GM12878 (cell line): ENCODE measurements at regions not wholly inside any gene's neighbourhood (a gene's known extent, or its start where the extent isn't known, plus 50 kb on each side); places are given as distances from the start of the nearest gene placed in this dataset.

Experiments used
- ATAC-seq: fragments of 200-7000 bp; cut with Tn5 transposase; 3 replicates; pipeline ENCODE4 v1.9.1; 2020; ENCODE audit warnings: mild to moderate bottlenecking, moderate library complexity
- BruUV-seq: library from RNA; stranded (reverse); fragments of 400-500 nt; replicated peaks from 2 replicates; lab custom pipeline; 2021; lab: Mats Ljungman, UMichigan
- CTCF ChIA-PET: fragments of 300-600 bp; sonication (Branson Sonifier 250); formaldehyde crosslinking; extraction: SDS; loops from one replicate; lab custom pipeline; 2021; ENCODE audit warnings: inconsistent platforms; lab: Yijun Ruan, JAX
- POLR2A ChIA-PET: fragments of 350-600 bp; formaldehyde crosslinking; extraction: SDS; loops from one replicate; lab custom pipeline; 2021; ENCODE audit warnings: inconsistent platforms; lab: Charles Lee
- RAD21 ChIA-PET: fragments of 300-600 bp; sonication (Branson Sonifier 250); formaldehyde crosslinking; loops from one replicate; lab custom pipeline; 2023; ENCODE audit warnings: antibody characterized with exemption; ENCODE audit not compliant: unreplicated experiment; lab: Charles Lee
- SMC1A ChIA-PET: fragments of 300-600 bp; sonication (Branson Sonifier 250); formaldehyde crosslinking; loops from one replicate; lab custom pipeline; 2023; ENCODE audit not compliant: unreplicated experiment, uncharacterized antibody; lab: Charles Lee
- DNase-seq: peaks from one replicate; pipeline ENCODE4 v3.0.0-alpha.2; 2011; ENCODE audit warnings: low read depth, low spot score
- FAIRE-seq: peaks from 3 replicates; lab custom pipeline; 2011; peaks lifted over from hg19 to GRCh38; lab: Jason Lieb, UNC
- H2AFZ ChIP-seq: 2 replicates; pipeline ENCODE4 v1.6.0; 2011; ENCODE audit warnings: low read depth, low read length, control low read depth; ENCODE audit not compliant: control insufficient read depth
- H3K27ac ChIP-seq: 2 replicates; pipeline ENCODE4 v1.5.1; 2011; ENCODE audit warnings: control low read depth; ENCODE audit not compliant: control insufficient read depth, insufficient read depth
- H3K27me3 ChIP-seq, 2 experiments: replicated peaks in 1 of 2; 2 replicates each; pipeline versions ENCODE4 v1.6.0 to v1.6.1; 2011; ENCODE audit warnings: low read length in 1 of 2; ENCODE audit not compliant: control insufficient read depth in 2 of 2, insufficient read depth in 2 of 2
- H3K36me3 ChIP-seq, 2 experiments: 2 replicates each; pipeline ENCODE4 v1.5.1; 2011; ENCODE audit warnings: low read length in 1 of 2; ENCODE audit not compliant: control insufficient read depth in 2 of 2, insufficient read depth in 2 of 2
- H3K4me1 ChIP-seq: 2 replicates; pipeline ENCODE4 v1.6.1; 2011; ENCODE audit warnings: mild to moderate bottlenecking, low read length, moderate library complexity, mixed read lengths; ENCODE audit not compliant: control insufficient read depth, insufficient read depth
- H3K4me2 ChIP-seq: 2 replicates; pipeline ENCODE4 v1.6.0; 2011; ENCODE audit warnings: control low read depth; ENCODE audit not compliant: control insufficient read depth, insufficient read depth
- H3K4me3 ChIP-seq: fragments of 200-600 bp; sonication (generic); 2 replicates; pipeline ENCODE4 v1.5.1; 2016
- H3K79me2 ChIP-seq: 2 replicates; pipeline ENCODE4 v1.6.0; 2011; ENCODE audit warnings: low read length; ENCODE audit not compliant: control insufficient read depth, insufficient read depth
- H3K9ac ChIP-seq: 2 replicates; pipeline ENCODE4 v1.8.0; 2011; ENCODE audit warnings: low read length, control low read depth, mixed read lengths; ENCODE audit not compliant: control insufficient read depth, insufficient read depth
- H3K9me3 ChIP-seq: replicated peaks from 3 replicates; pipeline ENCODE4 v1.5.1; 2011; ENCODE audit warnings: mild to moderate bottlenecking, low read length; ENCODE audit not compliant: control insufficient read depth, insufficient read depth
- H4K20me1 ChIP-seq: 2 replicates; pipeline ENCODE4 v1.6.0; 2011; ENCODE audit not compliant: control insufficient read depth, insufficient read depth
- EGR1 ChIP-seq, 2 experiments: IDR thresholded peaks; 1 replicate in 1 of 2; 2 replicates in 1 of 2; pipeline ENCODE4 v1.6.1; 2011 to 2012; ENCODE audit warnings: low read depth in 2 of 2, low read length in 2 of 2, borderline replicate concordance in 1 of 2, mild to moderate bottlenecking in 1 of 2, moderate library complexity in 1 of 2
- JUNB ChIP-seq: IDR thresholded peaks from 2 replicates; pipeline ENCODE4 v1.6.1; 2016; ENCODE audit warnings: antibody characterized with exemption, mild to moderate bottlenecking
- NFYA ChIP-seq: IDR thresholded peaks from 2 replicates; pipeline ENCODE4 v1.6.1; 2011; ENCODE audit warnings: low read depth, mild to moderate bottlenecking, low read length, improper control_type of control experiment, borderline replicate concordance
- POLR2AphosphoS5 ChIP-seq: IDR thresholded peaks from 2 replicates; pipeline ENCODE4 v1.6.1; 2011; ENCODE audit warnings: mild to moderate bottlenecking, low read length, inconsistent platforms
- RBBP5 ChIP-seq: fragments of 200-600 bp; sonication (generic); conservative IDR thresholded peaks from 2 replicates; pipeline ENCODE4 v1.6.1; 2016
- SRF ChIP-seq, 2 experiments: IDR thresholded peaks; 2 replicates each; pipeline ENCODE4 v1.6.1; 2011; ENCODE audit warnings: low read depth in 2 of 2, low read length in 2 of 2, mild to moderate bottlenecking in 1 of 2, moderate library complexity in 1 of 2
- YY1 ChIP-seq: IDR thresholded peaks from 2 replicates; pipeline ENCODE4 v1.6.1; 2011; ENCODE audit warnings: low read depth, mild to moderate bottlenecking, low read length
- ZNF217 ChIP-seq: fragments of 450-650 bp; IDR thresholded peaks from 2 replicates; pipeline ENCODE4 v1.6.1; 2017; ENCODE audit warnings: antibody characterized with exemption, mild to moderate bottlenecking
- WGBS: methylation state at CpG from one replicate; pipeline ENCODE4 v1.1.6; 2016; ENCODE audit warnings: low lambda C conversion rate; ENCODE audit not compliant: insufficient replicate concordance, insufficient coverage; ENCODE audit errors: missing lambda C conversion rate; 5-methylcytosine and 5-hydroxymethylcytosine counted together
- in situ Hi-C: fragments of 300-500 bp; cut with MboI; formaldehyde crosslinking; loops from 9 replicates; pipeline ENCODE4 v1.14.3; 2018; ENCODE audit warnings: mixed read lengths
- intact Hi-C: fragments of 100-400 bp; cut with micrococcal nuclease; formaldehyde crosslinking; loops from one replicate; pipeline ENCODE4 v1.14.2; 2022; ENCODE audit not compliant: unreplicated experiment
- TF ChIP-seq, protein P1 (sequence below): fragments of 450-650 bp; IDR thresholded peaks from 2 replicates; pipeline ENCODE4 v1.6.1; 2017; ENCODE audit warnings: antibody characterized with exemption, mild to moderate bottlenecking, moderate library complexity
- TF ChIP-seq, protein P2 (sequence below): fragments of 450-650 bp; IDR thresholded peaks from 2 replicates; pipeline ENCODE4 v1.6.1; 2017; ENCODE audit warnings: mild to moderate bottlenecking, moderate library complexity
- TF ChIP-seq, protein P3 (sequence below): IDR thresholded peaks from 2 replicates; pipeline ENCODE4 v1.6.1; 2012; ENCODE audit warnings: improper control_type of control experiment, low read depth, low read length; ENCODE audit not compliant: insufficient replicate concordance

DNA sequence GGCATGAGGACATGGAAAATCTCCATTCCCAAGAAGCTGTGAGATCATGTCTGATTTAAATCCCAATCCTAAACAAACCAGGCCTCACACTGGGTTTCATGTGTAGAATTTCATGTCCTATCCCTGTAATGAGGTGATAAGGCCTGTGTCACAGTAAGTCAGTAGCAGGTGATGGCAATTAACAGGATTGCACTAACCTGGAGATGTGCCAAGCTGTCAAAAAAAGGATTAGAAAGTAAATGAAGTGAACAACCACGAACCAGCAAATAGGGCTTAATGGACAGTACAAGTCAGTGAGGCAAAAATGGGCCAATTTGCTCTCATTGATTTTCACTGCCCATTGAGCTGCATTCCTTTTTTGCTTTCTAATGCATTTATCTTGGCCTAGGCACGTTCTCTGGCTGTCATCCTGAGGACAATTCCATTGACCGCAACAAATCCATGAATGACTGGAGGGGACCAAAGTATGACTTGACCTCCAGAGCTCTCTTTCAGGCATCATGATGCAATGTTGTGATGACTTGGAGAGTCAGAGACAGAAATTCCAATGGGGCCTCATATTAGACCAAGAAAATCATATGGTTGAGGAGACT is 673.6 kb upstream of the ADGRL2 start (continued):
- no peak for TF ChIP-seq JUNB
- no peak for TF ChIP-seq SRF (IDR thresholded peaks at IDR 0.05; ENCODE audit: low read depth in 2 of 2, low read length in 2 of 2)
- no peak for TF ChIP-seq YY1
- TF ChIP-seq, protein P1, sequence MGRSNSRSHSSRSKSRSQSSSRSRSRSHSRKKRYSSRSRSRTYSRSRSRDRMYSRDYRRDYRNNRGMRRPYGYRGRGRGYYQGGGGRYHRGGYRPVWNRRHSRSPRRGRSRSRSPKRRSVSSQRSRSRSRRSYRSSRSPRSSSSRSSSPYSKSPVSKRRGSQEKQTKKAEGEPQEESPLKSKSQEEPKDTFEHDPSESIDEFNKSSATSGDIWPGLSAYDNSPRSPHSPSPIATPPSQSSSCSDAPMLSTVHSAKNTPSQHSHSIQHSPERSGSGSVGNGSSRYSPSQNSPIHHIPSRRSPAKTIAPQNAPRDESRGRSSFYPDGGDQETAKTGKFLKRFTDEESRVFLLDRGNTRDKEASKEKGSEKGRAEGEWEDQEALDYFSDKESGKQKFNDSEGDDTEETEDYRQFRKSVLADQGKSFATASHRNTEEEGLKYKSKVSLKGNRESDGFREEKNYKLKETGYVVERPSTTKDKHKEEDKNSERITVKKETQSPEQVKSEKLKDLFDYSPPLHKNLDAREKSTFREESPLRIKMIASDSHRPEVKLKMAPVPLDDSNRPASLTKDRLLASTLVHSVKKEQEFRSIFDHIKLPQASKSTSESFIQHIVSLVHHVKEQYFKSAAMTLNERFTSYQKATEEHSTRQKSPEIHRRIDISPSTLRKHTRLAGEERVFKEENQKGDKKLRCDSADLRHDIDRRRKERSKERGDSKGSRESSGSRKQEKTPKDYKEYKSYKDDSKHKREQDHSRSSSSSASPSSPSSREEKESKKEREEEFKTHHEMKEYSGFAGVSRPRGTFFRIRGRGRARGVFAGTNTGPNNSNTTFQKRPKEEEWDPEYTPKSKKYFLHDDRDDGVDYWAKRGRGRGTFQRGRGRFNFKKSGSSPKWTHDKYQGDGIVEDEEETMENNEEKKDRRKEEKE, result no peak
- no peak for TF ChIP-seq EGR1 (IDR thresholded peaks at IDR 0.05; ENCODE audit: borderline replicate concordance in 1 of 2, low read depth in 2 of 2, low read length in 2 of 2)

DNA sequence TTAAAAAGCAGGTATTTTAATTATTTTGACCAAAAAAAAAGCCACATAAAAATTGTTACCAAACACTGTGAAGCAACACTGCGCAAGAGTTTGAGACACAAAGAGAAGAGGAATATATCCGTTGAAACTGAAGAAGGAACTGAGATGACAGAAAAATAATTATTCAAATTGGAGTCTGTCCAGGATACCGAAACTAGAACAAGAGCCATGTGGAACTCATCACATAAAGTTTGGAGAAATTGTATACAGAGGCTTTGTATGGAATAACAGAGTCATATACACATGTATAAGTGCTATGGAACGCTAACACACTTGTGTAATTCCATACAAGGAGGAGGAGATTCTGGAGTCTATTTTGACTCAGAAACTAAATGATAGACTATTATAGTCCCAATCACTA is 675.1 kb upstream of the ADGRL2 start:
- H3K79me2 ChIP-seq, result no peaks in the 10 kb centered on the region
- no peaks in the 10 kb centered on the region for H3K27me3 ChIP-seq
- no peak overlapping the region for H2AFZ ChIP-seq
- ChIA-PET RAD21 (no interaction called here), POLR2A (no interaction called here), CTCF (no interaction called here), SMC1A (no interaction called here)
- no peaks in the 10 kb centered on the region for H3K9me3 ChIP-seq
- no peak overlapping the region for H3K27ac ChIP-seq
- no peak for FAIRE-seq
- BruUV-seq, result no TSS peak
- in situ Hi-C loops (no loop called here), intact Hi-C loops (no loop called here)
- no peak for DNase-seq
- WGBS, result 29% methylated on average over 4 of the region's 4 CpGs
- no peak overlapping the region for H3K4me2 ChIP-seq
- no peak for ATAC-seq
- H3K36me3 ChIP-seq, result no peaks in the 10 kb centered on the region
- no peaks in the 10 kb centered on the region for H3K4me1 ChIP-seq
- H3K4me3 ChIP-seq, result no peak overlapping the region
- H4K20me1 ChIP-seq, result no peaks in the 10 kb centered on the region; the same call in 1 of the 2 replicates
- H3K9ac ChIP-seq, result no peak overlapping the region
- TF ChIP-seq RBBP5 (no peak), ZNF217 (no peak), POLR2AphosphoS5 (no peak), NFYA (no peak)
- TF ChIP-seq, protein P2, sequence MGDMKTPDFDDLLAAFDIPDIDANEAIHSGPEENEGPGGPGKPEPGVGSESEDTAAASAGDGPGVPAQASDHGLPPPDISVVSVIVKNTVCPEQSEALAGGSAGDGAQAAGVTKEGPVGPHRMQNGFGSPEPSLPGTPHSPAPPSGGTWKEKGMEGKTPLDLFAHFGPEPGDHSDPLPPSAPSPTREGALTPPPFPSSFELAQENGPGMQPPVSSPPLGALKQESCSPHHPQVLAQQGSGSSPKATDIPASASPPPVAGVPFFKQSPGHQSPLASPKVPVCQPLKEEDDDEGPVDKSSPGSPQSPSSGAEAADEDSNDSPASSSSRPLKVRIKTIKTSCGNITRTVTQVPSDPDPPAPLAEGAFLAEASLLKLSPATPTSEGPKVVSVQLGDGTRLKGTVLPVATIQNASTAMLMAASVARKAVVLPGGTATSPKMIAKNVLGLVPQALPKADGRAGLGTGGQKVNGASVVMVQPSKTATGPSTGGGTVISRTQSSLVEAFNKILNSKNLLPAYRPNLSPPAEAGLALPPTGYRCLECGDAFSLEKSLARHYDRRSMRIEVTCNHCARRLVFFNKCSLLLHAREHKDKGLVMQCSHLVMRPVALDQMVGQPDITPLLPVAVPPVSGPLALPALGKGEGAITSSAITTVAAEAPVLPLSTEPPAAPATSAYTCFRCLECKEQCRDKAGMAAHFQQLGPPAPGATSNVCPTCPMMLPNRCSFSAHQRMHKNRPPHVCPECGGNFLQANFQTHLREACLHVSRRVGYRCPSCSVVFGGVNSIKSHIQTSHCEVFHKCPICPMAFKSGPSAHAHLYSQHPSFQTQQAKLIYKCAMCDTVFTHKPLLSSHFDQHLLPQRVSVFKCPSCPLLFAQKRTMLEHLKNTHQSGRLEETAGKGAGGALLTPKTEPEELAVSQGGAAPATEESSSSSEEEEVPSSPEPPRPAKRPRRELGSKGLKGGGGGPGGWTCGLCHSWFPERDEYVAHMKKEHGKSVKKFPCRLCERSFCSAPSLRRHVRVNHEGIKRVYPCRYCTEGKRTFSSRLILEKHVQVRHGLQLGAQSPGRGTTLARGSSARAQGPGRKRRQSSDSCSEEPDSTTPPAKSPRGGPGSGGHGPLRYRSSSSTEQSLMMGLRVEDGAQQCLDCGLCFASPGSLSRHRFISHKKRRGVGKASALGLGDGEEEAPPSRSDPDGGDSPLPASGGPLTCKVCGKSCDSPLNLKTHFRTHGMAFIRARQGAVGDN, result no peak
- TF ChIP-seq, protein P3, sequence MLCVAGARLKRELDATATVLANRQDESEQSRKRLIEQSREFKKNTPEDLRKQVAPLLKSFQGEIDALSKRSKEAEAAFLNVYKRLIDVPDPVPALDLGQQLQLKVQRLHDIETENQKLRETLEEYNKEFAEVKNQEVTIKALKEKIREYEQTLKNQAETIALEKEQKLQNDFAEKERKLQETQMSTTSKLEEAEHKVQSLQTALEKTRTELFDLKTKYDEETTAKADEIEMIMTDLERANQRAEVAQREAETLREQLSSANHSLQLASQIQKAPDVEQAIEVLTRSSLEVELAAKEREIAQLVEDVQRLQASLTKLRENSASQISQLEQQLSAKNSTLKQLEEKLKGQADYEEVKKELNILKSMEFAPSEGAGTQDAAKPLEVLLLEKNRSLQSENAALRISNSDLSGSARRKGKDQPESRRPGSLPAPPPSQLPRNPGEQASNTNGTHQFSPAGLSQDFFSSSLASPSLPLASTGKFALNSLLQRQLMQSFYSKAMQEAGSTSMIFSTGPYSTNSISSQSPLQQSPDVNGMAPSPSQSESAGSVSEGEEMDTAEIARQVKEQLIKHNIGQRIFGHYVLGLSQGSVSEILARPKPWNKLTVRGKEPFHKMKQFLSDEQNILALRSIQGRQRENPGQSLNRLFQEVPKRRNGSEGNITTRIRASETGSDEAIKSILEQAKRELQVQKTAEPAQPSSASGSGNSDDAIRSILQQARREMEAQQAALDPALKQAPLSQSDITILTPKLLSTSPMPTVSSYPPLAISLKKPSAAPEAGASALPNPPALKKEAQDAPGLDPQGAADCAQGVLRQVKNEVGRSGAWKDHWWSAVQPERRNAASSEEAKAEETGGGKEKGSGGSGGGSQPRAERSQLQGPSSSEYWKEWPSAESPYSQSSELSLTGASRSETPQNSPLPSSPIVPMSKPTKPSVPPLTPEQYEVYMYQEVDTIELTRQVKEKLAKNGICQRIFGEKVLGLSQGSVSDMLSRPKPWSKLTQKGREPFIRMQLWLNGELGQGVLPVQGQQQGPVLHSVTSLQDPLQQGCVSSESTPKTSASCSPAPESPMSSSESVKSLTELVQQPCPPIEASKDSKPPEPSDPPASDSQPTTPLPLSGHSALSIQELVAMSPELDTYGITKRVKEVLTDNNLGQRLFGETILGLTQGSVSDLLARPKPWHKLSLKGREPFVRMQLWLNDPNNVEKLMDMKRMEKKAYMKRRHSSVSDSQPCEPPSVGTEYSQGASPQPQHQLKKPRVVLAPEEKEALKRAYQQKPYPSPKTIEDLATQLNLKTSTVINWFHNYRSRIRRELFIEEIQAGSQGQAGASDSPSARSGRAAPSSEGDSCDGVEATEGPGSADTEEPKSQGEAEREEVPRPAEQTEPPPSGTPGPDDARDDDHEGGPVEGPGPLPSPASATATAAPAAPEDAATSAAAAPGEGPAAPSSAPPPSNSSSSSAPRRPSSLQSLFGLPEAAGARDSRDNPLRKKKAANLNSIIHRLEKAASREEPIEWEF, result no peak
